AG08395 (cell line): ENCODE measurements at regions not wholly inside any gene's neighbourhood (a gene's known extent, or its start where the extent isn't known, plus 50 kb on each side); places are given as distances from the start of the nearest gene placed in this dataset.

Experiments
- DNase-seq: peaks from one replicate; pipeline ENCODE4 v3.0.0; 2012; ENCODE audit warnings: mixed read lengths, low spot score

DNA sequence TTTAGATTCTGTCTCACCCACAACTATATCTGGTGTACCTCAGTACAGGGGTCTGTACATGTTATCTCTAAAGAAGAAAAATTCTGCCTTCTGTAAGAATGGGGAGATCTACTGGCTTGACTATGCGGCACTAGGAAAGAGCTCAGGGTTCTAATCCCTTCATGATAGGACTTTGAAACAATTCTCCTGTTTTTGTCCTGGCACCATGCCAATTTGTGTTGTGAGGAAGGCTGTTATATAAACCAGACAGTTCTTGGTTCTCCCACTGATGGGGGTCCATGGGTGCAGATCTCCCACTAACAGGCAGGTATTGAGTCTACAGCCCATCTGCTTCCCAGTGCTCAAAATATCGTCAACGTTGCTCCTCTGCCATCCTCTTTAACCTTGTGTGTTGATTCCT is 883.7 kb downstream of the GALC start:
- DNase-seq: no peak

DNA sequence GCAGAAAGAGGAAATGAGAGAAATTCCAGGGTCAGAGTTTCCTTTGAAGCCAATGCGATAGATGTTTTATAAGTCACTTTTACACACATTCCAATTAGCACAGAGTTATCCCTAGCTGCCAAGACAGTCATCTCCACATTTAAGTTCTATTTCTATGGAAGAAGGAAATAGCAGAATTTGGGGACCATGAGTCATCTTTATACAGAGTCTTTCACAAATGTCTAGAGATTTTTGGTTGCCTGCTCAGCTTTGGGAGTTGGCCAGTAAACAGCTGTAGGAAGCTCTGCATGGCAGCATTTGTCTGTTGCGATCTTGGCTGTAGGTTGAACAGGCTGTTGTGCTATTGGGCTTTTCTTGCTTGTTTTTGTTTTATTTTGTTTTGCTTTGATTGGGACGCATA is 884.3 kb downstream of the GALC start:
- DNase-seq: peak; percentile 86

DNA sequence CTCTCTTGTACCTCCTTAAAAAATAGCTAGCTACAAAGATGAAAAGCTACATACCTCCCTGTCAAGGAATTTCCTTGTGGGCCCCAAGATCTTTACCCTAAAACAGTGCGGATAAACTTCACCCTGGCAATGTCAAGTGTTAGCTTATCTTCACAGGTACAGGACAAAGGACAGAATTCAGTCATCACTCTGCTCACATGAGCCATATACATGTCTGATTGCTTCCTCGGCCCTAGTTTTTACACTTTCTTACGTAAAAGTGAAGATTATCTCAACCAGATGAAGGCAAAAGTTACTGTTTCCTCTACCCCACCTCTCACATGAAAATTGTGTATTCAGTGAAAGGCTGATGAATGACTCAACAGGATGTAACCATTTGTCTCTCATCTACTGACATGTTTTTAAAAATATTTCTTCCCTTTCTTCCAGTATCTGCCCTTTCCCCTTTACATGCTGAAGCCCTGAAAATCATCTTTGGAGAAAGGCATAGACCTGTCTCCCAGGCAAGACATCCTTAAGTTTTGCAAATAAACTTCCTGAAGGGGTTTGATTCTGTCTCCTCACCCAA is 890.1 kb downstream of the GALC start:
- DNase-seq: no peak

- DNase-seq: no peak
Measured at GRCh38 chr14:87097015-87097414, 896.0 kb downstream of the GALC start.

DNA sequence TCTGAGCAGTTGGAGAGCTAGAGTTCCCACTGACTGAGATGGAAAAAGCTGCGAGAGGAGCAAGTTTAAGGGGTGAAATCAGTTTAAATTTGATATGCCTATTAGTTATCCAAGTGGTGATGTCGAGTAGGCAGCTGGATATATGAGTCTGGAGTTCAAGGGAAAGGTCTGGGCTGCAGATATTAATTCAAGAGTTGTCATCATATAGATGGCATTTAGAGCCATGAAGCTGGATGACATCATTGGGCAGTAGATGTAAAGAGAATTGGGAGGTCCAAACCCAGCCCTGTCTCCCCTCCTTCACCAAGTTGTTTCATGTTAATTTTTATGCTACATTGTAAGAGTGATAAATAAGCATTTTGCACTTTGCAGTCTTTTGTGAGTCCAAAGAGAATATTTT is 898.1 kb downstream of the GALC start:
- DNase-seq: no peak

GRCh38 chr14:87088588-87088987 is 904.4 kb downstream of the GALC start:
- DNase-seq: no peak

- no peak for DNase-seq
Measured at GRCh38 chr14:87087881-87088280, 905.1 kb downstream of the GALC start.

- DNase-seq: no peak
Measured at GRCh38 chr14:87084908-87085307, 908.1 kb downstream of the GALC start.

- DNase-seq: no peak
Measured at GRCh38 chr14:87082917-87083316, 910.1 kb downstream of the GALC start.

- no peak for DNase-seq
Measured at GRCh38 chr14:87081004-87081403, 912.0 kb downstream of the GALC start.

GRCh38 chr14:87080146-87080545 is 912.8 kb downstream of the GALC start:
- no peak for DNase-seq

GRCh38 chr14:87079416-87079815 is 913.6 kb downstream of the GALC start:
- DNase-seq: no peak

- no peak for DNase-seq
Measured at GRCh38 chr14:87076922-87077321, 916.1 kb downstream of the GALC start.

DNA sequence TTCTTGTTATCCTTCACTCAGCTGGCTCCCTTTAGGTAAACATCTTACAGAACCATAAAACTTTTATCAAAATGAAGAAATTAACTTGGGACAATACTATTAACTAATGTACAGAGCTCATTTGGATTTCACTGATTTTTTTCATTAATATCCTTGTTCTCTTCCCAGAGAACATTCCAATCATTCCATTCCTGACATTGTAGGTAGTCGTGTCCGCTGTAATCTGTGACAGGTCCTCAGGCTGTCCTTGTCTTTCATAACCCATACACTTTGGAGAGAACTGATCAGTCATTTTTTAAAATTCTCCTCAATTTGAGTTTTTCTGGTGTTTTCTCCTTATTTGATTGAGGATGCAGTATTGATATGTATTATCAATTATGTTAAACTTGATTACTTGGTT is 916.8 kb downstream of the GALC start:
- DNase-seq: no peak

- DNase-seq: no peak
Measured at GRCh38 chr14:87073880-87074570, 919.0 kb downstream of the GALC start.

- DNase-seq: no peak
Measured at GRCh38 chr14:87067591-87067990, 925.4 kb downstream of the GALC start.

DNA sequence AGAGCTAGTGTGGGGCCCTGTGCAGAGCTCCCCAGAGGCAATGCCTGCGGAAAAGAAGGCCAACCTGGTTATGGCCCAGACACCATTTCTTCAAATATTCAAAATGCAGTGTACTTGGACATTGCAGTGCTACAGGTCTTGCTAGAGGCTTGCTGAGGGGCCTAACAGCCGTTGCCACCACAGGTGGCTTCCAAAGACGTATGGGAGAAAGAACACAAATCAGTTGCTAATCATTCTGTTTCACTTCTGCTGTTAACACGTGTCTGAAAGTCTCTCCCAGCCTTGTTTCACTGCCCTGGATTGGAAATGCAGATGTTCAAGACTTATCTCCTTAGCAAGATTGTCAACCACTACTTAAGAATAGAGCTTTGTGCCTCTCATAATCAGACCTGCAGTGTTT is 925.9 kb downstream of the GALC start:
- DNase-seq: no peak

GRCh38 chr14:87066221-87066817 is 926.7 kb downstream of the GALC start:
- DNase-seq: peak; percentile 4

GRCh38 chr14:87065366-87065765 is 927.6 kb downstream of the GALC start:
- DNase-seq: no peak

DNA sequence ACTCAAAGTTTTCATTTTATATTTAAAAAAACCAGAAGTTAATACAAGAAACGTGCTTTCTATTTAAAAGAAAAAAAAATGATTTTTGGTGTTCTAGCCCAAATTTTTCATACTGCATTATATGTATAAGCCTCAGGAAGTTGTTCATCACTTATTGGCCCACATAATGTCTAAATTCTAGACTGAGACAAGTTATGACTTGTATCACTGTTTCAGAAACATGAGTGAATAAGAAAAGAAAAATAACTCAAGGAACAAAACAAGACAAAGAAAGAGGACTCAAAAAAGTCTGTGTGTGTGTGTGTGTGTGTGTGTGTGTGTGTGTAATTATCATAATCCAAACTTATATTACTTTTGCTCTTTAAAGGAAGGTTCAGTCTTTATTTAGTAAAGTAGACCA is 929.8 kb downstream of the GALC start:
- DNase-seq: no peak

- no peak for DNase-seq
Measured at GRCh38 chr14:87060405-87060804, 932.6 kb downstream of the GALC start.

- no peak for DNase-seq
Measured at GRCh38 chr14:87059060-87059839, 933.7 kb downstream of the GALC start.

DNA sequence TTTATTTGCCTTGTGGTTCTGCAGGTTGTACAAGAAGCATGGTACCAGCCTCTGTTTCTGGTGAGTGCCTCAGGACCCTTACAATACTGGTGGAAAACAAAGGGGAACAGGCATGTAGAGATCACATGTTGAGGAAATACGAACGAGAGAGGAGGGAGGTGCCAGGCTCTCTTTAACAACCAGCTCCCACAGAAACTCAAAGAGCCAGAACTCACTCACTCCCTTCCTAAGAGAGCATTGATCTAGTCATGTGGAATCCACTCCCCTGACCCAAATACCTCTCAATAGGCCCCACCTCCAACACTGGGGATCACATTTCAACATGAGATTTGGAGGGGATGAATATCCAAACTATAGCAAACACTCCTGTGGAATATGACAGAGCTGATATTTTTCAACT is 938.0 kb downstream of the GALC start:
- no peak for DNase-seq
